Choroid plexus epithelial cell (primary cell): ENCODE measurements at regions not wholly inside any gene's neighbourhood (a gene's known extent, or its start where the extent isn't known, plus 50 kb on each side); places are given as distances from the start of the nearest gene placed in this dataset.

Experiments
- DNase-seq: peaks from one replicate; pipeline ENCODE4 v3.0.0-alpha.2; 2010; ENCODE audit warnings: low read depth
- H3K4me3 ChIP-seq: 2 replicates; pipeline ENCODE4 v1.5.1; 2011; ENCODE audit warnings: low read depth, mild to moderate bottlenecking, control low read depth, low read length, moderate library complexity
- CTCF ChIP-seq: conservative IDR thresholded peaks from 2 replicates; pipeline ENCODE4 v1.5.1; 2011; ENCODE audit warnings: low read depth, mild to moderate bottlenecking, control low read depth, inconsistent platforms, low read length, moderate library complexity

GRCh38 chr3:159146856-159147435, 345.1 kb downstream of the MFSD1 start:
- TF ChIP-seq CTCF: no peak
- peak; percentile 9 for DNase-seq

GRCh38 chr3:159147813-159148212, 346.0 kb downstream of the MFSD1 start:
- no peak for TF ChIP-seq CTCF
- DNase-seq: no peak
- no peak overlapping the region for H3K4me3 ChIP-seq

More at GRCh38 chr3:159146856-159147435, 345.1 kb downstream of the MFSD1 start:
- H3K4me3 ChIP-seq: no peak overlapping the region

GRCh38 chr3:159148466-159148865, 346.6 kb downstream of the MFSD1 start:
- H3K4me3 ChIP-seq: no peak overlapping the region
- TF ChIP-seq CTCF: no peak
- DNase-seq: no peak

- TF ChIP-seq CTCF: no peak
Observed at GRCh38 chr3:159149131-159149530, 347.3 kb downstream of the MFSD1 start.

GRCh38 chr3:159149633-159150032, 347.8 kb downstream of the MFSD1 start:
- DNase-seq: no peak
- no peak for TF ChIP-seq CTCF
- no peak overlapping the region for H3K4me3 ChIP-seq

More at GRCh38 chr3:159149131-159149530, 347.3 kb downstream of the MFSD1 start:
- no peak overlapping the region for H3K4me3 ChIP-seq
- DNase-seq: no peak

GRCh38 chr3:159150180-159150579, 348.3 kb downstream of the MFSD1 start:
- no peak for TF ChIP-seq CTCF
- no peak overlapping the region for H3K4me3 ChIP-seq
- DNase-seq: no peak

GRCh38 chr3:159151130-159151529, 349.3 kb downstream of the MFSD1 start:
- no peak for DNase-seq
- no peak overlapping the region for H3K4me3 ChIP-seq
- no peak for TF ChIP-seq CTCF
